HPDE6-E6E7 (cell line): ENCODE measurements at regions not wholly inside any gene's neighbourhood (a gene's known extent, or its start where the extent isn't known, plus 50 kb on each side); places are given as distances from the start of the nearest gene placed in this dataset.

Experiments
- DNase-seq: peaks from one replicate; pipeline ENCODE4 v3.0.0; 2011; ENCODE audit warnings: missing footprints; ENCODE audit errors: extremely low spot score

GRCh38 chr20:11777387-11778205, 140.1 kb upstream of the BTBD3 start:
- no peak for DNase-seq

- DNase-seq = no peak
Measured at GRCh38 chr20:11778206-11778570, 139.5 kb upstream of the BTBD3 start.

GRCh38 chr20:11780765-11781369, 136.8 kb upstream of the BTBD3 start:
- DNase-seq = no peak

GRCh38 chr20:11783102-11783850, 134.4 kb upstream of the BTBD3 start:
- DNase-seq = no peak

- DNase-seq = no peak
Measured at GRCh38 chr20:11785885-11786507, 131.7 kb upstream of the BTBD3 start.

GRCh38 chr20:11790046-11790445, 127.6 kb upstream of the BTBD3 start:
- no peak for DNase-seq

GRCh38 chr20:11791316-11791715, 126.4 kb upstream of the BTBD3 start:
- DNase-seq = no peak

GRCh38 chr20:11791835-11792567, 125.7 kb upstream of the BTBD3 start:
- DNase-seq = no peak

GRCh38 chr20:11792568-11792953, 125.1 kb upstream of the BTBD3 start:
- no peak for DNase-seq

- DNase-seq = no peak
Measured at GRCh38 chr20:11794525-11794924, 123.2 kb upstream of the BTBD3 start.

- no peak for DNase-seq
Measured at GRCh38 chr20:11795071-11795615, 122.5 kb upstream of the BTBD3 start.

- no peak for DNase-seq
Measured at GRCh38 chr20:11796026-11796425, 121.7 kb upstream of the BTBD3 start.

GRCh38 chr20:11797156-11797555, 120.5 kb upstream of the BTBD3 start:
- DNase-seq = no peak

GRCh38 chr20:11799281-11799684, 118.4 kb upstream of the BTBD3 start:
- DNase-seq = peak; percentile 33

- DNase-seq = peak; percentile 35
Measured at GRCh38 chr20:11807054-11808048, 110.3 kb upstream of the BTBD3 start.

GRCh38 chr20:11808841-11809240, 108.9 kb upstream of the BTBD3 start:
- no peak for DNase-seq

- peak; percentile 58 for DNase-seq
Measured at GRCh38 chr20:11810311-11811083, 107.2 kb upstream of the BTBD3 start.

- no peak for DNase-seq
Measured at GRCh38 chr20:11813106-11813890, 104.4 kb upstream of the BTBD3 start.
